Mammary epithelial cell (primary cell): ENCODE measurements at regions not wholly inside any gene's neighbourhood (a gene's known extent, or its start where the extent isn't known, plus 50 kb on each side); places are given as distances from the start of the nearest gene placed in this dataset.

Experiments used
- EZH2 ChIP-seq: IDR thresholded peaks from 2 replicates; pipeline ENCODE4 v1.6.1; 2012; ENCODE audit warnings: low read length, inconsistent platforms, borderline replicate concordance
- TF ChIP-seq, protein P1 (sequence below), 2 donors: IDR thresholded peaks in 1 of 2; conservative IDR thresholded peaks in 1 of 2; 2 replicates each; pipeline ENCODE4 v1.5.1; 2011 to 2012; ENCODE audit warnings: inconsistent platforms in 2 of 2, low read length in 2 of 2, mild to moderate bottlenecking in 2 of 2, control low read depth in 1 of 2, low read depth in 1 of 2; ENCODE audit not compliant: insufficient read depth in 1 of 2; ENCODE audit errors: extremely low read depth in 1 of 2

DNA sequence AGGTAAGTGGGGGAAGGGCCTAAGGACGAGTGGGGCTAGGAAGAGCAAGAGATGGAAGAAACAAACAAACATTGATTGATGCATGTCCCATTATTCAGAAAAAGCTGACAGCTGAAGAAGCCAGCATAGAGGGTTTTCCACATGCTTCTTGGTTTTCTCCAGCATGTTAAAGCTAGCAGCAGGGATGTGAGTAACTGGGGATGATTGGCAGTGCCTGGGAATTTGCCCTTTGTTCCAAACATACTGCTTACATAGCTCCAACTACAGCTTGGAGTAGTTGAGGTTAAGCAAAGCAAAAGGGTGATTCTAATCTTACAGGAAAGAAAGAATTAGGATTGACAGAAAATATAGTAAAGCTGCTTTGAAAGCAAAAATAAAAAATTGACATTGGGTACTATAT lies 68.0 kb upstream of the IFNG-AS1 start:
- TF ChIP-seq, protein P1, sequence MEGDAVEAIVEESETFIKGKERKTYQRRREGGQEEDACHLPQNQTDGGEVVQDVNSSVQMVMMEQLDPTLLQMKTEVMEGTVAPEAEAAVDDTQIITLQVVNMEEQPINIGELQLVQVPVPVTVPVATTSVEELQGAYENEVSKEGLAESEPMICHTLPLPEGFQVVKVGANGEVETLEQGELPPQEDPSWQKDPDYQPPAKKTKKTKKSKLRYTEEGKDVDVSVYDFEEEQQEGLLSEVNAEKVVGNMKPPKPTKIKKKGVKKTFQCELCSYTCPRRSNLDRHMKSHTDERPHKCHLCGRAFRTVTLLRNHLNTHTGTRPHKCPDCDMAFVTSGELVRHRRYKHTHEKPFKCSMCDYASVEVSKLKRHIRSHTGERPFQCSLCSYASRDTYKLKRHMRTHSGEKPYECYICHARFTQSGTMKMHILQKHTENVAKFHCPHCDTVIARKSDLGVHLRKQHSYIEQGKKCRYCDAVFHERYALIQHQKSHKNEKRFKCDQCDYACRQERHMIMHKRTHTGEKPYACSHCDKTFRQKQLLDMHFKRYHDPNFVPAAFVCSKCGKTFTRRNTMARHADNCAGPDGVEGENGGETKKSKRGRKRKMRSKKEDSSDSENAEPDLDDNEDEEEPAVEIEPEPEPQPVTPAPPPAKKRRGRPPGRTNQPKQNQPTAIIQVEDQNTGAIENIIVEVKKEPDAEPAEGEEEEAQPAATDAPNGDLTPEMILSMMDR (conservative IDR thresholded peaks at IDR 0.05 in 1 of 2, IDR thresholded peaks at IDR 0.05 in 1 of 2; ENCODE audit: extremely low read depth in 1 of 2, insufficient read depth in 1 of 2, low read depth in 1 of 2, low read length in 2 of 2), result no peak
- no peak for TF ChIP-seq EZH2
